ENCODE measurements at regions not wholly inside any gene's neighbourhood (a gene's known extent, or its start where the extent isn't known, plus 50 kb on each side); places are given as distances from the start of the nearest gene placed in this dataset.

- no peaks in the 10 kb centered on the region for H3K36me3 Mint-ChIP-seq
- H3K4me1 Mint-ChIP-seq: no peaks in the 10 kb centered on the region
- H3K9me3 Mint-ChIP-seq: peaks cover 55% of the 10 kb centered on the region
- H3K27ac Mint-ChIP-seq: no peak overlapping the region
- H3K27me3 Mint-ChIP-seq (ENCODE audit: low read depth): no peaks in the 10 kb centered on the region
- DNase-seq (ENCODE audit: low spot score in 2 of 2, unreplicated experiment in 2 of 2): no peak
- TF ChIP-seq, protein P1, sequence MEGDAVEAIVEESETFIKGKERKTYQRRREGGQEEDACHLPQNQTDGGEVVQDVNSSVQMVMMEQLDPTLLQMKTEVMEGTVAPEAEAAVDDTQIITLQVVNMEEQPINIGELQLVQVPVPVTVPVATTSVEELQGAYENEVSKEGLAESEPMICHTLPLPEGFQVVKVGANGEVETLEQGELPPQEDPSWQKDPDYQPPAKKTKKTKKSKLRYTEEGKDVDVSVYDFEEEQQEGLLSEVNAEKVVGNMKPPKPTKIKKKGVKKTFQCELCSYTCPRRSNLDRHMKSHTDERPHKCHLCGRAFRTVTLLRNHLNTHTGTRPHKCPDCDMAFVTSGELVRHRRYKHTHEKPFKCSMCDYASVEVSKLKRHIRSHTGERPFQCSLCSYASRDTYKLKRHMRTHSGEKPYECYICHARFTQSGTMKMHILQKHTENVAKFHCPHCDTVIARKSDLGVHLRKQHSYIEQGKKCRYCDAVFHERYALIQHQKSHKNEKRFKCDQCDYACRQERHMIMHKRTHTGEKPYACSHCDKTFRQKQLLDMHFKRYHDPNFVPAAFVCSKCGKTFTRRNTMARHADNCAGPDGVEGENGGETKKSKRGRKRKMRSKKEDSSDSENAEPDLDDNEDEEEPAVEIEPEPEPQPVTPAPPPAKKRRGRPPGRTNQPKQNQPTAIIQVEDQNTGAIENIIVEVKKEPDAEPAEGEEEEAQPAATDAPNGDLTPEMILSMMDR (IDR thresholded peaks at IDR 0.05; ENCODE audit: unreplicated experiment): no peak
- no peak overlapping the region for H3K4me3 Mint-ChIP-seq
Observed at GRCh38 chr1:68551459-68551858, 54.6 kb upstream of the DEPDC1 start.

- peaks cover 11% of the 10 kb centered on the region for H3K9me3 Mint-ChIP-seq
- H3K4me1 Mint-ChIP-seq: no peaks in the 10 kb centered on the region
- H3K27ac Mint-ChIP-seq: no peak overlapping the region
- no peaks in the 10 kb centered on the region for H3K27me3 Mint-ChIP-seq (ENCODE audit: low read depth)
- H3K36me3 Mint-ChIP-seq: no peaks in the 10 kb centered on the region
- H3K4me3 Mint-ChIP-seq: no peak overlapping the region
- TF ChIP-seq, protein P1 (IDR thresholded peaks at IDR 0.05; ENCODE audit: unreplicated experiment): no peak
- no peak for DNase-seq (ENCODE audit: low spot score in 2 of 2, unreplicated experiment in 2 of 2)
Observed at GRCh38 chr1:68558321-68559026, 61.6 kb upstream of the DEPDC1 start.

- Mint-ChIP-seq H3K4me3 (no peak overlapping the region), H3K9me3 (no peaks in the 10 kb centered on the region), H3K27ac (no peak overlapping the region), H3K27me3 (ENCODE audit: low read depth) (no peaks in the 10 kb centered on the region), H3K4me1 (no peaks in the 10 kb centered on the region), H3K36me3 (no peaks in the 10 kb centered on the region)
- TF ChIP-seq, protein P1 (IDR thresholded peaks at IDR 0.05; ENCODE audit: unreplicated experiment): no peak
- no peak for DNase-seq (ENCODE audit: low spot score in 2 of 2, unreplicated experiment in 2 of 2)
Observed at GRCh38 chr1:68565923-68566322, 69.0 kb upstream of the DEPDC1 start.

DNA sequence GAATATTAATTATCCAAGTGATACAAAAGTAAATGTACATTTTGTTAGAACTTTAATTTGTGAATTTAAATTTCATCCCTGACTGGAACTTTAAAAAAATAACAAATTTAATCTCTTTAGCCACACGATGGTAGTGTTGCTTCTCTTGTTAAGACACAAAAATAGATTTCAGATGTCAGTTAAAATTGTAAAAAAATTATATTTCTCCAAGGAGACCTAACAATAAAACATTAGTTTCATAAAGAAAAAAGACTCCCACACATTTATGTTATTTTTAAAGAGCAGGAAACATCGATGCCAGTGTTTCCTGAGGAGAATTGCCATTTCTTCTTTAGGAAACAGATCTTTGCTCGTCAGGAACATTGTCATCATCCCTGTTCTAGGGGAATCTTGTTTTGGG lies 74.0 kb upstream of the DEPDC1 start:
- no peaks in the 10 kb centered on the region for H3K36me3 Mint-ChIP-seq
- TF ChIP-seq, protein P1 (IDR thresholded peaks at IDR 0.05; ENCODE audit: unreplicated experiment): no peak
- H3K27ac Mint-ChIP-seq: no peak overlapping the region
- peaks cover 4% of the 10 kb centered on the region for H3K27me3 Mint-ChIP-seq (ENCODE audit: low read depth)
- DNase-seq (ENCODE audit: low spot score in 2 of 2, unreplicated experiment in 2 of 2): no peak
- H3K4me1 Mint-ChIP-seq: peaks cover 6% of the 10 kb centered on the region
- H3K9me3 Mint-ChIP-seq: peaks cover 8% of the 10 kb centered on the region
- no peak overlapping the region for H3K4me3 Mint-ChIP-seq

GRCh38 chr1:68571454-68572235 lies 74.8 kb upstream of the DEPDC1 start:
- TF ChIP-seq, protein P1 (IDR thresholded peaks at IDR 0.05; ENCODE audit: unreplicated experiment): no peak
- Mint-ChIP-seq H3K4me3 (no peak overlapping the region), H3K4me1 (peaks cover 6% of the 10 kb centered on the region), H3K9me3 (peaks cover 8% of the 10 kb centered on the region), H3K27ac (no peak overlapping the region), H3K36me3 (no peaks in the 10 kb centered on the region), H3K27me3 (ENCODE audit: low read depth) (peaks cover 4% of the 10 kb centered on the region)
- no peak for DNase-seq (ENCODE audit: low spot score in 2 of 2, unreplicated experiment in 2 of 2)

Data from mesothelial cell of epicardium (in vitro differentiated cells).